Fibroblast of peridontal ligament (primary cell): ENCODE measurements at regions not wholly inside any gene's neighbourhood (a gene's known extent, or its start where the extent isn't known, plus 50 kb on each side); places are given as distances from the start of the nearest gene placed in this dataset.
"Not testable (repeated sequence)": the region's sequence is repeated elsewhere in the genome, so short reads cannot be mapped to it uniquely, and the experiment has no call there.

Experiments used
- DNase-seq: peaks from one replicate; pipeline ENCODE4 v3.0.0-alpha.2; 2010; ENCODE audit errors: extremely low read depth

GRCh38 chr10:33657154-33657908, 322.9 kb upstream of the NRP1 start:
- DNase-seq, result no peak

- no peak for DNase-seq
Observed at GRCh38 chr10:33655921-33656320, 321.5 kb upstream of the NRP1 start.

- no peak for DNase-seq
Observed at GRCh38 chr10:33655165-33655815, 320.8 kb upstream of the NRP1 start.

GRCh38 chr10:33653584-33654367, 319.3 kb upstream of the NRP1 start:
- DNase-seq, result peak; percentile 66

GRCh38 chr10:33652870-33653269, 318.4 kb upstream of the NRP1 start:
- DNase-seq, result no peak

GRCh38 chr10:33650131-33650530, 315.7 kb upstream of the NRP1 start:
- DNase-seq, result not testable (repeated sequence)

GRCh38 chr10:33643042-33643441, 308.6 kb upstream of the NRP1 start:
- DNase-seq, result peak; percentile 68

- no peak for DNase-seq
Observed at GRCh38 chr10:33638891-33639290, 304.4 kb upstream of the NRP1 start.

- no peak for DNase-seq
Observed at GRCh38 chr10:33638374-33638773, 303.9 kb upstream of the NRP1 start.

GRCh38 chr10:33635967-33636515, 301.6 kb upstream of the NRP1 start:
- no peak for DNase-seq

GRCh38 chr10:33632432-33632831, 298.0 kb upstream of the NRP1 start:
- DNase-seq, result no peak

- no peak for DNase-seq
Observed at GRCh38 chr10:33631991-33632390, 297.5 kb upstream of the NRP1 start.

GRCh38 chr10:33630761-33631160, 296.3 kb upstream of the NRP1 start:
- no peak for DNase-seq

GRCh38 chr10:33627611-33628010, 293.1 kb upstream of the NRP1 start:
- DNase-seq, result no peak

- no peak for DNase-seq
Observed at GRCh38 chr10:33626798-33627466, 292.5 kb upstream of the NRP1 start.

- DNase-seq, result no peak
Observed at GRCh38 chr10:33623669-33624068, 289.2 kb upstream of the NRP1 start.

- DNase-seq, result no peak
Observed at GRCh38 chr10:33621101-33621500, 286.6 kb upstream of the NRP1 start.

- no peak for DNase-seq
Observed at GRCh38 chr10:33618196-33618595, 283.7 kb upstream of the NRP1 start.

- DNase-seq, result peak; percentile 35
Observed at GRCh38 chr10:33617381-33618080, 283.1 kb upstream of the NRP1 start.

- DNase-seq, result peak; percentile 42
Observed at GRCh38 chr10:33616956-33617355, 282.5 kb upstream of the NRP1 start.

- peak; percentile 89 for DNase-seq
Observed at GRCh38 chr10:33612551-33612950, 278.1 kb upstream of the NRP1 start.
